C4-2B (cell line): ENCODE measurements at regions not wholly inside any gene's neighbourhood (a gene's known extent, or its start where the extent isn't known, plus 50 kb on each side); places are given as distances from the start of the nearest gene placed in this dataset.
"Not testable (repeated sequence)": the region's sequence is repeated elsewhere in the genome, so short reads cannot be mapped to it uniquely, and the experiment has no call there.

Experiments
- H3K27ac ChIP-seq: fragments of 450-650 bp; 2 replicates; pipeline ENCODE4 v1.5.1; 2017
- CTCF ChIP-seq: fragments of 450-650 bp; conservative IDR thresholded peaks from 2 replicates; pipeline ENCODE4 v1.5.1; 2017; ENCODE audit warnings: mild to moderate bottlenecking
- ZFX ChIP-seq: fragments of 450-650 bp; IDR thresholded peaks from 2 replicates; pipeline ENCODE4 v1.6.1; 2017

- H3K27ac ChIP-seq: no peak overlapping the region
- TF ChIP-seq ZFX: no peak
- no peak for TF ChIP-seq CTCF
Observed at GRCh38 chr1:193443886-193444285, 257.5 kb upstream of the B3GALT2 start.

GRCh38 chr1:193438771-193439170, 252.4 kb upstream of the B3GALT2 start:
- no peak overlapping the region for H3K27ac ChIP-seq
- TF ChIP-seq ZFX (no peak), CTCF (no peak)

- H3K27ac ChIP-seq: no peak overlapping the region
- TF ChIP-seq ZFX (no peak), CTCF (no peak)
Observed at GRCh38 chr1:193438312-193438711, 251.9 kb upstream of the B3GALT2 start.

- TF ChIP-seq CTCF: no peak
- no peak for TF ChIP-seq ZFX
- H3K27ac ChIP-seq: no peak overlapping the region
Observed at GRCh38 chr1:193437785-193438184, 251.4 kb upstream of the B3GALT2 start.

- H3K27ac ChIP-seq: not testable (repeated sequence)
Observed at GRCh38 chr1:193437333-193437732, 250.9 kb upstream of the B3GALT2 start.

- H3K27ac ChIP-seq: no peak overlapping the region
- no peak for TF ChIP-seq CTCF
- no peak for TF ChIP-seq ZFX
Observed at GRCh38 chr1:193435781-193436180, 249.4 kb upstream of the B3GALT2 start.

GRCh38 chr1:193434319-193434718, 247.9 kb upstream of the B3GALT2 start:
- TF ChIP-seq CTCF (no peak), ZFX (no peak)
- no peak overlapping the region for H3K27ac ChIP-seq

GRCh38 chr1:193433599-193433998, 247.2 kb upstream of the B3GALT2 start:
- H3K27ac ChIP-seq: no peak overlapping the region

More at GRCh38 chr1:193433599-193433998, 247.2 kb upstream of the B3GALT2 start:
- TF ChIP-seq ZFX (no peak), CTCF (no peak)
